KMS-11 (cell line): ENCODE measurements at regions not wholly inside any gene's neighbourhood (a gene's known extent, or its start where the extent isn't known, plus 50 kb on each side); places are given as distances from the start of the nearest gene placed in this dataset.

Experiments used
- H2AFZ ChIP-seq: fragments of 200-600 bp; sonication (generic); 2 replicates; pipeline ENCODE4 v1.6.1; 2016; ENCODE audit warnings: antibody characterized with exemption, mixed run types, low read depth
- H3K27ac ChIP-seq: fragments of 200-600 bp; sonication (generic); 2 replicates; pipeline ENCODE4 v1.6.1; 2016; ENCODE audit warnings: mild to moderate bottlenecking, mixed run types
- H3K27me3 ChIP-seq: fragments of 200-600 bp; sonication (generic); 2 replicates; pipeline ENCODE4 v1.6.1; 2017; ENCODE audit warnings: mild to moderate bottlenecking, low read depth, mixed run types, moderate library complexity; ENCODE audit not compliant: insufficient read depth
- H3K36me3 ChIP-seq: fragments of 200-600 bp; sonication (generic); 2 replicates; pipeline ENCODE4 v1.6.1; 2017; ENCODE audit warnings: mild to moderate bottlenecking, mixed run types; ENCODE audit not compliant: insufficient read depth
- H3K4me1 ChIP-seq: fragments of 200-600 bp; sonication (generic); 2 replicates; pipeline ENCODE4 v1.6.1; 2016; ENCODE audit warnings: mild to moderate bottlenecking, low read depth, mixed run types; ENCODE audit not compliant: poor library complexity, severe bottlenecking
- H3K4me2 ChIP-seq: fragments of 200-600 bp; sonication (generic); 2 replicates; pipeline ENCODE4 v1.7.0; 2016; ENCODE audit warnings: mild to moderate bottlenecking, mixed run types
- H3K4me3 ChIP-seq: fragments of 200-600 bp; sonication (generic); IDR thresholded peaks from 2 replicates; pipeline ENCODE4 v1.6.1; 2017; ENCODE audit warnings: low read depth, low read length, mixed read lengths; ENCODE audit not compliant: insufficient read depth
- H3K79me2 ChIP-seq: fragments of 200-600 bp; sonication (generic); 2 replicates; pipeline ENCODE4 v1.6.1; 2016; ENCODE audit warnings: low read depth, mixed run types; ENCODE audit not compliant: insufficient read depth
- H3K9ac ChIP-seq: fragments of 200-600 bp; sonication (generic); 2 replicates; pipeline ENCODE4 v1.6.1; 2016; ENCODE audit warnings: mild to moderate bottlenecking, mixed run types
- H4K20me1 ChIP-seq: fragments of 200-600 bp; sonication (generic); 2 replicates; pipeline ENCODE4 v1.6.1; 2016; ENCODE audit warnings: mild to moderate bottlenecking, mixed run types; ENCODE audit not compliant: insufficient read depth
- CTCF ChIP-seq: fragments of 200-600 bp; sonication (generic); conservative IDR thresholded peaks from 2 replicates; pipeline ENCODE4 v1.6.1; 2017; ENCODE audit warnings: low read depth, mild to moderate bottlenecking, antibody characterized with exemption, low read length, moderate library complexity, mixed read lengths

DNA sequence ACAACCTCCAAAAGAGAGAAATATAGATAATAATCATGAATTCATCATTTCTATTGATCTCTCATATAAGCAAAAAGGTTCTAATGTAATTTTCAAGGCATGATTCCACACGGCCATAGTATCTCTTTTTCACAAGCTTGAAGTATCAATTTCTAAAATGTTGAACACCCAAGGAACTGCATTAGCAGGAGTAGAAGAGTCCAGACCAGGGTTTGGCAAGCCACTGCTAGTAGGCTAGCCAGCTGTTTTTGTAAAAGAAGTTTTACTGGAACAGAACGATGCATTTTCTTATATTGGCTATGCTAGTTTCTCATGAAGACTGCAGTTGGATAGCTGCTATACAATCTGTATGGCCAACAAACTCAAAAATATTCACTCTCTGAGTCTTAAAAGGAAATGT, 481.5 kb upstream of the MIR17HG start:
- H3K79me2 ChIP-seq, result no peaks in the 10 kb centered on the region
- H3K4me1 ChIP-seq, result no peaks in the 10 kb centered on the region
- no peak overlapping the region for H3K4me3 ChIP-seq
- no peak for TF ChIP-seq CTCF
- H3K27ac ChIP-seq, result no peak overlapping the region
- no peaks in the 10 kb centered on the region for H3K27me3 ChIP-seq
- H2AFZ ChIP-seq, result no peak overlapping the region
- no peak overlapping the region for H3K4me2 ChIP-seq
- H4K20me1 ChIP-seq, result no peaks in the 10 kb centered on the region
- H3K9ac ChIP-seq, result no peak overlapping the region
- H3K36me3 ChIP-seq, result no peaks in the 10 kb centered on the region

DNA sequence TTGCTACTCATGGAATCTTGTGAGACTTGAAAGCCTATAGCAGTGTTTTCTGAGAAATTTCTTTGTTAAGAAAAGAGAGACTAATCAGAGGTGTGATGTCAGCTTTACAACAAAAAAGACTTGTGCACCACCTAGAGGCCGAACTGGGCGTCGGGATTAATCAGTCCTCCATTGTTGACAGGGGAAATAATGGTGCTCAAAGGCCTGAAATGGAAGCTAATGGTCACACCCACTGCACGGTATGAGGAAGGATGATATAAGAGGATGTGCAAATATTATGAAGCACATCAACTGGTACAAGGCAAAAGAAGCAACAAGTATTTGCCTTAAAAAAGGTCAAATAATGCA, 480.2 kb upstream of the MIR17HG start:
- H4K20me1 ChIP-seq, result no peaks in the 10 kb centered on the region
- H2AFZ ChIP-seq, result no peak overlapping the region
- peak; percentile 67 for TF ChIP-seq CTCF
- H3K4me1 ChIP-seq, result no peaks in the 10 kb centered on the region
- no peaks in the 10 kb centered on the region for H3K36me3 ChIP-seq
- H3K79me2 ChIP-seq, result no peaks in the 10 kb centered on the region
- H3K4me3 ChIP-seq, result no peak overlapping the region
- H3K9ac ChIP-seq, result no peak overlapping the region
- H3K27ac ChIP-seq, result no peak overlapping the region
- H3K27me3 ChIP-seq, result no peaks in the 10 kb centered on the region
- no peak overlapping the region for H3K4me2 ChIP-seq

DNA sequence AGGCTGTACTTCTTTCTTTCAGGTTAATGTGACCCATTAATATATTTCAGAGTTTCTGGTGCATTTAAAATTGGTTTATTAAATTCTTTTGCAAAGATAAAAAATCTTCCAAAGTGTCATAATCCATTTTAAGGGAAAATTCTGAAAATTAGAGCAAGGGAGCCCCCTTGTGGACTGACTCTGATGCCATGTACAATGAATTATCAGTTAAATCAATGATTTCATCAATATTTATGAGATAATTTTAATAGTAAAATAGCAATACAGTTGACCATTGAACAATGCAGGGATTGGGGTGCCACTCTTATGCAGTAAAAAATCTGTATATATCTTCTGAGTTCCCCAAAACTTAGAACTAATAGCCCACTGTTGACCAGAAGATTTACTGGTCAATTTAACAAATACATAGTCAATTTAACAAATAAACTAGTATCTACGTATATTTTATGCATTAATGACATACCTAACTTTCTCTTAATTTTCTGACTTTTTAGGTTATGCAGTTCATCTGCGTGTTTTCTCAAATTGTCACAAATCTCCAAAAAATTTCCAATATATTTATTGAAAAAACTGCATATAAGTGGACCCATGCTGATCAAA, 479.1 kb upstream of the MIR17HG start:
- no peak overlapping the region for H3K4me3 ChIP-seq
- H3K27me3 ChIP-seq, result no peaks in the 10 kb centered on the region
- TF ChIP-seq CTCF, result peak; percentile 69
- no peaks in the 10 kb centered on the region for H3K36me3 ChIP-seq
- no peaks in the 10 kb centered on the region for H3K4me1 ChIP-seq
- no peak overlapping the region for H3K9ac ChIP-seq
- no peak overlapping the region for H3K4me2 ChIP-seq
- H3K27ac ChIP-seq, result no peak overlapping the region
- H3K79me2 ChIP-seq, result no peaks in the 10 kb centered on the region
- H4K20me1 ChIP-seq, result no peaks in the 10 kb centered on the region
- H2AFZ ChIP-seq, result no peak overlapping the region

DNA sequence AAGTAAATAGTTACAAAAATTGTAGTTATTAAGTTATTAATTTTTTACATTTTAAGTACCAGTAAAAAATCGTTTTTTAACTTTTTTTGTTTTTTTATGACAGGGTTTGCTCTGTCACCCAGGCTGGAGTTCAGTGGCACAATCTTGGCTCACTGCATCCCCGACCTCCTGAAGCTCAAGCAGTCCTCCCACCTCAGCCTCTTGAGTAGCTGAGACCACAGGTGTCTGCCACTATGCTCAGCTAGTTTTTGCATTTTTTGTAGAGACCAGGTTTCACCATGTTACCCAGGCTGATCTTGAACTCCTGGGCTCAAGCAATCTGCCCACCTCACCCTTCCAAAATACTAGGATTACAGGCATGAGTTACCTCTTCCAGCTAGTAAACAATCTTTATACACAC, 477.9 kb upstream of the MIR17HG start:
- no peak overlapping the region for H3K27ac ChIP-seq
- no peaks in the 10 kb centered on the region for H3K79me2 ChIP-seq
- H3K36me3 ChIP-seq, result no peaks in the 10 kb centered on the region
- no peaks in the 10 kb centered on the region for H3K27me3 ChIP-seq
- no peaks in the 10 kb centered on the region for H3K4me1 ChIP-seq
- H3K4me3 ChIP-seq, result no peak overlapping the region
- no peak overlapping the region for H3K4me2 ChIP-seq
- H2AFZ ChIP-seq, result no peak overlapping the region
- no peak for TF ChIP-seq CTCF
- H4K20me1 ChIP-seq, result no peaks in the 10 kb centered on the region
- H3K9ac ChIP-seq, result no peak overlapping the region
